ENCODE measurements at regions not wholly inside any gene's neighbourhood (a gene's known extent, or its start where the extent isn't known, plus 50 kb on each side); places are given as distances from the start of the nearest gene placed in this dataset.

- no peak for DNase-seq
Observed at GRCh38 chr11:92387859-92388258, 163.2 kb downstream of the FAT3 start.

- DNase-seq = no peak
Observed at GRCh38 chr11:92388380-92388779, 163.8 kb downstream of the FAT3 start.

GRCh38 chr11:92390783-92391182, 166.2 kb downstream of the FAT3 start:
- DNase-seq = no peak

- DNase-seq = no peak
Observed at GRCh38 chr11:92391364-92391763, 166.7 kb downstream of the FAT3 start.

- DNase-seq = no peak
Observed at GRCh38 chr11:92391808-92392207, 167.2 kb downstream of the FAT3 start.

GRCh38 chr11:92393218-92393617, 168.6 kb downstream of the FAT3 start:
- no peak for DNase-seq

- DNase-seq = no peak
Observed at GRCh38 chr11:92396133-92396532, 171.5 kb downstream of the FAT3 start.

GRCh38 chr11:92397221-92397755, 172.7 kb downstream of the FAT3 start:
- no peak for DNase-seq

GRCh38 chr11:92399705-92400104, 175.1 kb downstream of the FAT3 start:
- no peak for DNase-seq

GRCh38 chr11:92401520-92401919, 176.9 kb downstream of the FAT3 start:
- DNase-seq = no peak

- DNase-seq = no peak
Observed at GRCh38 chr11:92406472-92406871, 181.9 kb downstream of the FAT3 start.

- no peak for DNase-seq
Observed at GRCh38 chr11:92409355-92409754, 184.7 kb downstream of the FAT3 start.

GRCh38 chr11:92409956-92410355, 185.3 kb downstream of the FAT3 start:
- no peak for DNase-seq

- no peak for DNase-seq
Observed at GRCh38 chr11:92410526-92410925, 185.9 kb downstream of the FAT3 start.

- no peak for DNase-seq
Observed at GRCh38 chr11:92411431-92411830, 186.8 kb downstream of the FAT3 start.

GRCh38 chr11:92413757-92414513, 189.3 kb downstream of the FAT3 start:
- no peak for DNase-seq

- no peak for DNase-seq
Observed at GRCh38 chr11:92416971-92417725, 192.5 kb downstream of the FAT3 start.

- no peak for DNase-seq
Observed at GRCh38 chr11:92423115-92424034, 198.8 kb downstream of the FAT3 start.

GRCh38 chr11:92424281-92424680, 199.7 kb downstream of the FAT3 start:
- no peak for DNase-seq

GRCh38 chr11:92425127-92425526, 200.5 kb downstream of the FAT3 start:
- no peak for DNase-seq

- no peak for DNase-seq
Observed at GRCh38 chr11:92432515-92432914, 207.9 kb downstream of the FAT3 start.

GRCh38 chr11:92436034-92436920, 211.7 kb downstream of the FAT3 start:
- DNase-seq = no peak
